ENCODE measurements at regions not wholly inside any gene's neighbourhood (a gene's known extent, or its start where the extent isn't known, plus 50 kb on each side); places are given as distances from the start of the nearest gene placed in this dataset.

- TF ChIP-seq CREB1 (IDR thresholded peaks at IDR 0.05; ENCODE audit: low read depth) = no peak
- no peak for TF ChIP-seq REST (IDR thresholded peaks at IDR 0.05; ENCODE audit: low read depth)
- no peak for TF ChIP-seq CEBPB (IDR thresholded peaks at IDR 0.05)
- TF ChIP-seq TAF1 (IDR thresholded peaks at IDR 0.05; ENCODE audit: low read depth) = no peak
- TF ChIP-seq YY1 (IDR thresholded peaks at IDR 0.05; ENCODE audit: low read depth) = no peak
- TF ChIP-seq FOXM1 (IDR thresholded peaks at IDR 0.05; ENCODE audit: borderline replicate concordance, low read depth) = no peak
- no peak for TF ChIP-seq EP300 (IDR thresholded peaks at IDR 0.05; ENCODE audit: borderline replicate concordance)
- TF ChIP-seq TEAD4 (IDR thresholded peaks at IDR 0.05) = no peak
Measured at GRCh38 chr5:15371184-15371583, 128.8 kb upstream of the FBXL7 start.

All from Ishikawa (cell line).